Thyroid gland (tissue), 4 donors: ENCODE measurements at regions not wholly inside any gene's neighbourhood (a gene's known extent, or its start where the extent isn't known, plus 50 kb on each side); places are given as distances from the start of the nearest gene placed in this dataset.
A peak's percentile ranks its signal among the peaks of the same experiment; 100 is the strongest.

Experiments used
- DNase-seq, 2 donors: peaks; one replicate each; pipeline ENCODE4 v3.0.0-alpha.2; 2019
- H3K27ac ChIP-seq, 3 donors: fragments of 200-600 bp; sonication (generic); 1 replicate in 2 of 3; 2 replicates in 1 of 3; pipeline ENCODE4 v1.5.1; 2016 to 2019; ENCODE audit warnings: mild to moderate bottlenecking in 1 of 3, moderate library complexity in 1 of 3
- H3K27me3 ChIP-seq: fragments of 200-600 bp; sonication (generic); one replicate; pipeline ENCODE4 v1.5.1; 2019
- H3K36me3 ChIP-seq, 2 donors: fragments of 200-600 bp; sonication (generic); one replicate each; pipeline ENCODE4 v1.5.1; 2016 to 2019
- H3K4me1 ChIP-seq, 2 donors: fragments of 200-600 bp; sonication (generic); one replicate each; pipeline ENCODE4 v1.5.1; 2017 to 2019
- H3K4me3 ChIP-seq, 3 donors: fragments of 200-600 bp; sonication (generic); replicated peaks in 1 of 3; 1 replicate in 2 of 3; 2 replicates in 1 of 3; pipeline ENCODE4 v1.5.1; 2016; ENCODE audit warnings: mild to moderate bottlenecking in 1 of 3
- H3K9me3 ChIP-seq: fragments of 200-600 bp; sonication (generic); one replicate; pipeline ENCODE4 v1.5.1; 2017
- POLR2A ChIP-seq, 2 donors: fragments of 450-650 bp; IDR thresholded peaks; one replicate each; pipeline ENCODE4 v1.6.1; 2017; ENCODE audit warnings: antibody characterized with exemption in 2 of 2, mild to moderate bottlenecking in 2 of 2, moderate library complexity in 1 of 2
- WGBS, 2 donors: methylation state at CpG; one replicate each; pipeline ENCODE4 v1.1.5; 2017; 5-methylcytosine and 5-hydroxymethylcytosine counted together
- intact Hi-C: fragments of 100-400 bp; cut with DNase I; formaldehyde crosslinking; loops from one replicate; pipeline ENCODE4 v1.15.1; 2023
- TF ChIP-seq, protein P1 (sequence below), 6 experiments: fragments of 200-600 bp in 3 of 6; fragments of 450-650 bp in 3 of 6; sonication (generic) in 3 of 6; IDR thresholded peaks; one replicate each; pipeline ENCODE4 v1.5.1; 2016 to 2019; ENCODE audit warnings: antibody characterized with exemption in 6 of 6, mild to moderate bottlenecking in 2 of 6, inconsistent platforms in 1 of 6, moderate library complexity in 1 of 6

- WGBS, 2 donors, result 85 to 86% methylated on average over 3 of the region's 3 CpGs
- H3K9me3 ChIP-seq, result no peaks in the 10 kb centered on the region
- no peak for DNase-seq
- no peak overlapping the region for H3K27ac ChIP-seq
- H3K4me3 ChIP-seq, result no peak overlapping the region
- H3K4me1 ChIP-seq, result peaks cover 0 to 7% of the 10 kb centered on the region in 2 donors
- H3K36me3 ChIP-seq, result no peaks in the 10 kb centered on the region
- intact Hi-C loops, result no loop called here
- TF ChIP-seq, protein P1, sequence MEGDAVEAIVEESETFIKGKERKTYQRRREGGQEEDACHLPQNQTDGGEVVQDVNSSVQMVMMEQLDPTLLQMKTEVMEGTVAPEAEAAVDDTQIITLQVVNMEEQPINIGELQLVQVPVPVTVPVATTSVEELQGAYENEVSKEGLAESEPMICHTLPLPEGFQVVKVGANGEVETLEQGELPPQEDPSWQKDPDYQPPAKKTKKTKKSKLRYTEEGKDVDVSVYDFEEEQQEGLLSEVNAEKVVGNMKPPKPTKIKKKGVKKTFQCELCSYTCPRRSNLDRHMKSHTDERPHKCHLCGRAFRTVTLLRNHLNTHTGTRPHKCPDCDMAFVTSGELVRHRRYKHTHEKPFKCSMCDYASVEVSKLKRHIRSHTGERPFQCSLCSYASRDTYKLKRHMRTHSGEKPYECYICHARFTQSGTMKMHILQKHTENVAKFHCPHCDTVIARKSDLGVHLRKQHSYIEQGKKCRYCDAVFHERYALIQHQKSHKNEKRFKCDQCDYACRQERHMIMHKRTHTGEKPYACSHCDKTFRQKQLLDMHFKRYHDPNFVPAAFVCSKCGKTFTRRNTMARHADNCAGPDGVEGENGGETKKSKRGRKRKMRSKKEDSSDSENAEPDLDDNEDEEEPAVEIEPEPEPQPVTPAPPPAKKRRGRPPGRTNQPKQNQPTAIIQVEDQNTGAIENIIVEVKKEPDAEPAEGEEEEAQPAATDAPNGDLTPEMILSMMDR (IDR thresholded peaks at IDR 0.05), result no peak
- no peak for TF ChIP-seq POLR2A (IDR thresholded peaks at IDR 0.05)
- no peaks in the 10 kb centered on the region for H3K27me3 ChIP-seq
Measured at GRCh38 chr2:163351143-163351542, 384.7 kb downstream of the FIGN start.

GRCh38 chr2:163348857-163349380 is 386.9 kb downstream of the FIGN start:
- DNase-seq, result no peak
- H3K27ac ChIP-seq, result peak overlapping the region in 1 of 3 donors; percentile 50
- intact Hi-C loops, result no loop called here
- H3K4me1 ChIP-seq, result peaks cover 0 to 7% of the 10 kb centered on the region in 2 donors
- H3K4me3 ChIP-seq, result peak overlapping the region in 1 of 3 donors; percentile 20
- H3K9me3 ChIP-seq, result no peaks in the 10 kb centered on the region
- TF ChIP-seq POLR2A (IDR thresholded peaks at IDR 0.05), result no peak
- TF ChIP-seq, protein P1 (IDR thresholded peaks at IDR 0.05), result no peak
- H3K36me3 ChIP-seq, result no peaks in the 10 kb centered on the region
- H3K27me3 ChIP-seq, result no peaks in the 10 kb centered on the region
- 72 to 78% methylated on average over 8 of the region's 8 CpGs for WGBS, 2 donors

DNA sequence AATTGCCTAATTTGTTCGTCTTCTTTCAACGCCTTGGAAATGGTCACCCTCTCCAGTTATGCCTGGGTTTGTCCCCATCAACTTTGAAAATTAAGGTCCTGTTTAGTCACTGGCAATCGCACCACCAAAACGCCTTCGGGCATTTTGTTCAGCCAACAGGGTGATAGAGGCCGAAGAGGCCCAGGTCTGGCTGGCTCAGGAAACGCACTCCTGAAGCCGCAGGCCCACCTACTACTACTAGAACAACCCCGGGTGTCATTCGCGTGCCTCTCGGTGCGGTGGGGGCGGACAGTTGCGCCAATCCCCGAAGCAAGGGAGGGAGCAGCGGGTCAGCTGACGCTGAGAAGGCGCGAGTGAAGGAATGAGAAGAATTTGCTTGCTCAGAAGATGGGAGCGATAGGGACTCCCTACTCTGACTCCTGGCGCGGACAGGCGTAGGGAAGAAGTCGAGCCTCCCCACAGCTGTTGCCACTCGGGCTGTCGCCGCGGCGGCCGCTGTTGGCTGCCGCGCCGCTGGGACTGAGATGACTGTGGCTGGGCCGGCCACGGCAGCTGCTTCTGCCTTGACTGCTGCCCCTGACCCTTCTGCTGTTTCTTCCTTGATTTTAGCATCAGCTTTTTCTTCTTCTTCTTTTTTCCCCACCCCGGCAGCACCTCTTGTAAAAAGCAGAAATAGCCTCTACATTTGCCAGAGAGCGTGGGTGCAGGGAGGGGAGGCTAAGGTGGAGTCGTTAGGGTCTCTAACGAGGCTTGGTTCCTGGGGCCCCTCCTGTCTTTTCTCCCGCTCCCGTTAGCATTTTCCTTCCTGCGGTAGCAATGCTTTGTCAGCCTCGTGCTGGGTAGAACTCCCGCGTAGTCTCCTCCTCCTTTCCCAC is 387.6 kb downstream of the FIGN start:
- intact Hi-C loops, result no loop called here
- H3K36me3 ChIP-seq, result no peaks in the 10 kb centered on the region
- peaks cover 0 to 7% of the 10 kb centered on the region in 2 donors for H3K4me1 ChIP-seq
- peak overlapping the region in 2 of 3 donors; percentile 17 to 20 for H3K4me3 ChIP-seq
- H3K27ac ChIP-seq, result peak overlapping the region; percentile 35 to 75 (median 50)
- H3K9me3 ChIP-seq, result no peaks in the 10 kb centered on the region
- DNase-seq, result peak; percentile 57 to 64
- 21 to 24% methylated on average over 46 of the region's 46 CpGs for WGBS, 2 donors
- TF ChIP-seq, protein P1 (IDR thresholded peaks at IDR 0.05), result no peak
- TF ChIP-seq POLR2A (IDR thresholded peaks at IDR 0.05), result peak in 1 of 2 donors; percentile 31
- H3K27me3 ChIP-seq, result no peaks in the 10 kb centered on the region

DNA sequence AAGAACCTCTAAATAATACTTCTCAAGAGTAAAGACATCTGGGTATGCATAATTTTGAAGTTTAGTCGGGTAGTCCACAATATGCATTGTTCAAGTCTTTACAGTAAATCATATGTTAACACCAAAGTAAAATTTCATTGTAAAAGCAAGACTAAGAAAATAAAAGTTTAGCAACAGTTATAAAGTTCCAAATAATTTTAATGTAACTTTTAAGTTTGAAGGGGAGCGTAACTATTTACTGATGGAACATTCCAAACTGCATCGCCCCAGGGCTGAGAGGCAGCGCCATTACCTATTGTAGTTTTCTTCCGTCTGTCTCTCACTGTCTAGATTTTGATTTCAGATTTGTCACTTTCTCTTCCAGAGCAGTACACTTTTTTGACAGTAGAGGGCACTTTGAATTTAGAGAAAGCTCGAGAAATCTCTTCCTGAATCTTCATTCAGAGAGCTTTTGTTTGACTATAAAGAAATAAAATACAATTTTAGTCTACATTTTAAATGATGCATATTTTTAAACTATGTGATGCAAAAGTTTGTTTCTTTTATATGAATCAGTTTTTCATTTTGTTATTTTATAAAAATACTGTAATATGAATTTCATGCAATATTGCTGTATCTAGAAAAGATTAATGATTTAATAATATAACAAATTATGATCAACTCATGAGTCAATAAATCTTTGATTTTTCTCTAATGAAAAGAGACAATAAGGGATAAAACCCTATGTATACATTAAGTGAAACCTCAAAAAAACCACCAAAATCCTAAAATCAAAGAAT is 389.8 kb downstream of the FIGN start:
- intact Hi-C loops, result no loop called here
- 9 to 10% methylated on average over 6 of the region's 6 CpGs for WGBS, 2 donors
- no peaks in the 10 kb centered on the region for H3K27me3 ChIP-seq
- no peaks in the 10 kb centered on the region for H3K36me3 ChIP-seq
- H3K4me3 ChIP-seq, result no peak overlapping the region
- H3K9me3 ChIP-seq, result no peaks in the 10 kb centered on the region
- H3K27ac ChIP-seq, result no peak overlapping the region
- TF ChIP-seq, protein P1 (IDR thresholded peaks at IDR 0.05), result peak; percentile 30 to 77 (median 52)
- no peak for TF ChIP-seq POLR2A (IDR thresholded peaks at IDR 0.05)
- DNase-seq, result no peak
- peaks cover 0 to 7% of the 10 kb centered on the region in 2 donors for H3K4me1 ChIP-seq
